Pancreas (tissue), 10 donors: ENCODE measurements at regions not wholly inside any gene's neighbourhood (a gene's known extent, or its start where the extent isn't known, plus 50 kb on each side); places are given as distances from the start of the nearest gene placed in this dataset.

Experiments used
- ATAC-seq, 4 donors: fragments of 200-7000 bp; cut with Tn5 transposase; one replicate each; pipeline versions ENCODE4 v1.8.0 to v1.9.1; 2020; ENCODE audit warnings: mild to moderate bottlenecking in 4 of 4, moderate library complexity in 4 of 4
- DNase-seq, 6 donors: peaks; one replicate each; pipeline ENCODE4 v3.0.0-alpha.2; 2020
- FAIRE-seq: peaks from 2 replicates; lab custom pipeline; 2012; peaks lifted over from hg19 to GRCh38; lab: Jason Lieb, UNC
- H3K27ac ChIP-seq, 4 donors: fragments of 200-600 bp; sonication (generic); 1 replicate in 3 of 4; 2 replicates in 1 of 4; pipeline versions ENCODE4 v1.5.0 to v1.8.0; 2020
- H3K27me3 ChIP-seq, 4 donors: fragments of 200-600 bp; one replicate each; pipeline ENCODE4 v1.8.0; 2021
- H3K36me3 ChIP-seq, 3 donors: fragments of 200-600 bp; sonication (generic) in 1 of 3; one replicate each; pipeline versions ENCODE4 v1.5.0 to v1.8.0; 2020 to 2021
- H3K4me1 ChIP-seq, 3 donors: fragments of 200-600 bp; one replicate each; pipeline ENCODE4 v1.8.0; 2021
- H3K4me3 ChIP-seq, 4 donors: fragments of 200-600 bp; sonication (generic) in 2 of 4; one replicate each; pipeline versions ENCODE4 v1.5.0 to v1.8.0; 2020 to 2021
- H3K9me3 ChIP-seq, 4 donors: fragments of 200-600 bp; one replicate each; pipeline ENCODE4 v1.8.0; 2021
- WGBS, 2 donors: extraction: QIAGEN DNeasy Blood & Tissue Kit; methylation state at CpG; one replicate each; pipeline ENCODE4 v1.1.7; 2013; 5-methylcytosine and 5-hydroxymethylcytosine counted together
- intact Hi-C, 3 donors: fragments of 100-400 bp; cut with DNase I; formaldehyde crosslinking; loops; one replicate each; pipeline versions ENCODE4 v1.11.1 to v1.14.2; 2022
- microRNA-seq, 2 donors: library from miRNA; unstranded; fragments of <30 nt; microRNA quantifications; one replicate each; pipeline versions ENCODE4 to v1.1.0, GENCODE V29; 2019 to 2020
- TF ChIP-seq, protein P1 (sequence below), 4 donors: fragments of 200-600 bp; sonication (generic) in 3 of 4; IDR thresholded peaks; one replicate each; pipeline versions ENCODE4 v1.5.0 to v1.8.0; 2021; ENCODE audit warnings: antibody characterized with exemption in 4 of 4
- donor health status: healthy with polysubstance abuse.
- donor health status: DM: no; HTN: no; CAD: no; lungs with moderate emphysema.
- donor health status: DM: no; HTN: no; CAD: no.
- donor health status: control.
- donor health status: control.
- donor health status: Bipolar disorder and iron deficiency.
- donor health status: DM: yes; HTN: yes; CAD: no.
- donor health status: DM: no; HTN: no; CAD: no.
- donor health status: DM: no; HTN: no; CAD: no.
- donor health status: DM: yes; HTN: yes; CAD: no.

DNA sequence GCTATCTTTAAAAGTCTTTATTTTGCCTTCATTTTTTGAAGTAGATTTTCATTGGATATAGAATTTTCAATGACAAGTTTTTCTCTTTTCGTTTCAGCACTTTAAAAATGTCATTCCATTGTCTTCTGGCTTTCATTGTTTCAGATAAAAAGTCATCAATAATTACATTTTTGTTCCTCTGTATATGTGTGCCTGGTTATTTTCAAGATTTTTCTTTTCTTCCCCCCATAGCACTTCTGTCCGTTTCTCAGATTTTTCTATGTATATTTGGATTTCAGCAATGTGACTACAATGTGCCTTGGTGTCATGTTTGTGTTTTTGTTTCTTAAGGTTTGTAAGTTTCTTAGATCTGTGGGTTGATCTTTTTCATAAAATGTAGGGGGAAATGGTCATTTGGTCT is 66.3 kb upstream of the HSD17B12 start:
- intact Hi-C loops, result no loop called here
- no peak for FAIRE-seq
- Histone ChIP-seq H3K36me3 (no peaks in the 10 kb centered on the region), H3K9me3 (no peaks in the 10 kb centered on the region), H3K4me1 (no peaks in the 10 kb centered on the region), H3K4me3 (no peak overlapping the region), H3K27me3 (peaks cover 0 to 4% (median 0%) of the 10 kb centered on the region in 4 donors), H3K27ac (no peak overlapping the region)
- TF ChIP-seq, protein P1, sequence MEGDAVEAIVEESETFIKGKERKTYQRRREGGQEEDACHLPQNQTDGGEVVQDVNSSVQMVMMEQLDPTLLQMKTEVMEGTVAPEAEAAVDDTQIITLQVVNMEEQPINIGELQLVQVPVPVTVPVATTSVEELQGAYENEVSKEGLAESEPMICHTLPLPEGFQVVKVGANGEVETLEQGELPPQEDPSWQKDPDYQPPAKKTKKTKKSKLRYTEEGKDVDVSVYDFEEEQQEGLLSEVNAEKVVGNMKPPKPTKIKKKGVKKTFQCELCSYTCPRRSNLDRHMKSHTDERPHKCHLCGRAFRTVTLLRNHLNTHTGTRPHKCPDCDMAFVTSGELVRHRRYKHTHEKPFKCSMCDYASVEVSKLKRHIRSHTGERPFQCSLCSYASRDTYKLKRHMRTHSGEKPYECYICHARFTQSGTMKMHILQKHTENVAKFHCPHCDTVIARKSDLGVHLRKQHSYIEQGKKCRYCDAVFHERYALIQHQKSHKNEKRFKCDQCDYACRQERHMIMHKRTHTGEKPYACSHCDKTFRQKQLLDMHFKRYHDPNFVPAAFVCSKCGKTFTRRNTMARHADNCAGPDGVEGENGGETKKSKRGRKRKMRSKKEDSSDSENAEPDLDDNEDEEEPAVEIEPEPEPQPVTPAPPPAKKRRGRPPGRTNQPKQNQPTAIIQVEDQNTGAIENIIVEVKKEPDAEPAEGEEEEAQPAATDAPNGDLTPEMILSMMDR (IDR thresholded peaks at IDR 0.05), result no peak
- ATAC-seq, result no peak
- DNase-seq, result no peak
- 49 to 63% methylated on average over 2 of the region's 2 CpGs for WGBS, 2 donors

DNA sequence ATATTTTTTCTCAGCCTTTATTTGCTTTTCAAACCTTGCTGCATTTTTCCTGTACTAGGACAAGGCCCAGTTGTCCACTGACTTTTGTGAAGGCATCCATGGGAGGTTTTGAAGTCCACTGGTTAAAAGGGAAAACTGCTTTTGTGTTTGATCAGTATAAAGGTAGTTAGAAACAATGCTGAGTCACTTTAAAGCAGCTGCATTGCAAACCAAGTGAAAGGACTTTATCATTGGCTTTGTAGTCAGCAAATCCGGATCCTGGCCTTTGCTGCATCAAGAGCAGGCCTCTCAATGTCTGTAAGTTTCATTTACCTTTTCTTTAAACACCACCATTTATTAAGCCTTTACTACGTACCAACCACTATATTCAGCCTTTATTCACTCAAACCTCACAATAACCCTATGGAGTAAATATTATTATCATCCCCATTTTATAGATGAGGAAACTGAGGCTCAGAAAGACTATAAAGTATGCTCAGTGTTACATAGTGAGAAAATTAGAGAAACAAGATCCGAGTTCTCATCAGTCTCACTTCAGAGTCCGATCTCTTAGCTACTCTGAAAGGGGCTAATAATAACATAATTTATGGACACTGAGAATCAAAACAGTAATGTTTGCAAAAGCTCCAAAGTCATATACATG is 60.6 kb upstream of the HSD17B12 start:
- Histone ChIP-seq H3K4me1 (no peaks in the 10 kb centered on the region), H3K4me3 (no peak overlapping the region), H3K36me3 (no peaks in the 10 kb centered on the region), H3K9me3 (no peaks in the 10 kb centered on the region), H3K27me3 (peaks cover 0 to 5% (median 0%) of the 10 kb centered on the region in 4 donors), H3K27ac (no peak overlapping the region)
- TF ChIP-seq, protein P1 (IDR thresholded peaks at IDR 0.05), result no peak
- no peak for ATAC-seq
- WGBS, 2 donors, result 63 to 81% methylated on average over 4 of the region's 4 CpGs
- no peak for DNase-seq
- intact Hi-C loops, result no loop called here
- no peak for FAIRE-seq

DNA sequence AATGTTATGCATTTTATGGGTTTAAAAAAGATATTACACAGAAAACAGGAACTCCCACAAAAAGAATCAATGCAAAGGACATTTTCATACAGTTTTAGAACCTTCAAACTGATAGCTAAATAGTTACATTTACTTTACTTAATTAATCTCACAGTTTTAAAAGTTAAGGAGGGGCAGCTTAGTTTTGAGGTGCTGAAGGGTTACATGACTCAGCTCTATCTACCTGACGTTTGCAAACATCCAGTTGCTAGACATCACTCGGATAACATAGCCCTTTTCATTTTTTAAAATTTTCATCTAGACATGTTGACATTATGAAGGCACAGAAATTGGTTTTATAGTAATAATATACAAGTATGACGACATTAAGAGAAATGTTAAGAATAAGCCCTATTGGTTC is 53.7 kb upstream of the HSD17B12 start:
- H3K27ac ChIP-seq, result no peak overlapping the region
- TF ChIP-seq, protein P1 (IDR thresholded peaks at IDR 0.05), result no peak
- H3K4me1 ChIP-seq, result no peaks in the 10 kb centered on the region
- intact Hi-C loops, result no loop called here
- ATAC-seq (no peak), FAIRE-seq (no peak), DNase-seq (no peak)
- no peaks in the 10 kb centered on the region for H3K9me3 ChIP-seq
- 30 to 46% methylated on average over 3 of the region's 3 CpGs for WGBS, 2 donors
- no peak overlapping the region for H3K4me3 ChIP-seq
- no peaks in the 10 kb centered on the region for H3K36me3 ChIP-seq
- peaks cover 0 to 28% (median 5%) of the 10 kb centered on the region in 4 donors for H3K27me3 ChIP-seq

Small RNA genes lying in the stretch of these regions (microRNA-seq; reads per million reads assigned to microRNA genes)
- gene MIR129-2, result 35.6 to 99.7 reads per million in 2 donors
- gene MIR670, result 5.6 to 7.7 reads per million in 2 donors
